PC-9 (cell line): ENCODE measurements at regions not wholly inside any gene's neighbourhood (a gene's known extent, or its start where the extent isn't known, plus 50 kb on each side); places are given as distances from the start of the nearest gene placed in this dataset.

ENCODE experiments used
- BruUV-seq: library from RNA; stranded (reverse); fragments of 400-500 nt; replicated peaks from 2 replicates; lab custom pipeline; 2021; lab: Mats Ljungman, UMichigan
- CTCF ChIA-PET: fragments of 300-600 bp; sonication (Branson Sonifier 250); formaldehyde crosslinking; loops from one replicate; lab custom pipeline; 2022; ENCODE audit warnings: antibody characterized with exemption; lab: Charles Lee
- POLR2A ChIA-PET: fragments of 300-600 bp; sonication (Branson Sonifier 250); formaldehyde crosslinking; loops from one replicate; lab custom pipeline; 2022; ENCODE audit warnings: antibody characterized with exemption; ENCODE audit not compliant: unreplicated experiment; lab: Charles Lee
- DNase-seq, 2 experiments: peaks; one replicate each; pipeline versions ENCODE4 v3.0.0 to v3.0.0-alpha.2; 2015 to 2022; ENCODE audit warnings: mixed read lengths in 1 of 2
- H2AFZ ChIP-seq: fragments of 200-600 bp; sonication (generic); 2 replicates; pipeline ENCODE4 v1.8.1; 2017; ENCODE audit warnings: antibody characterized with exemption
- H3F3A ChIP-seq: fragments of 200-600 bp; sonication (generic); 2 replicates; pipeline ENCODE4 v1.8.1; 2017; ENCODE audit warnings: antibody characterized with exemption, mild to moderate bottlenecking, low read depth; ENCODE audit not compliant: insufficient read depth
- H3K27ac ChIP-seq: fragments of 200-600 bp; sonication (generic); 2 replicates; pipeline ENCODE4 v1.6.1; 2016; ENCODE audit warnings: mixed run types
- H3K27me3 ChIP-seq: fragments of 200-600 bp; sonication (generic); 2 replicates; pipeline ENCODE4 v1.6.1; 2016; ENCODE audit warnings: low read depth, mixed run types; ENCODE audit not compliant: insufficient read depth
- H3K36me3 ChIP-seq: fragments of 200-600 bp; sonication (generic); 2 replicates; pipeline ENCODE4 v1.6.1; 2016; ENCODE audit warnings: low read depth, mixed run types
- H3K4me1 ChIP-seq: fragments of 200-600 bp; sonication (generic); replicated peaks from 2 replicates; pipeline ENCODE4 v1.6.1; 2016; ENCODE audit warnings: mixed run types; ENCODE audit not compliant: insufficient read depth
- H3K4me2 ChIP-seq: fragments of 200-600 bp; sonication (generic); 2 replicates; pipeline ENCODE4 v1.6.1; 2017; ENCODE audit warnings: mixed run types
- H3K4me3 ChIP-seq: fragments of 200-600 bp; sonication (generic); 2 replicates; pipeline ENCODE4 v1.6.1; 2016; ENCODE audit warnings: mixed run types
- H3K79me2 ChIP-seq: fragments of 200-600 bp; sonication (generic); 2 replicates; pipeline ENCODE4 v1.6.1; 2017; ENCODE audit warnings: low read depth, mixed run types
- H3K9me2 ChIP-seq: fragments of 200-600 bp; sonication (generic); 2 replicates; pipeline ENCODE4 v1.8.1; 2017; ENCODE audit warnings: mild to moderate bottlenecking; ENCODE audit not compliant: insufficient read depth
- H3K9me3 ChIP-seq: fragments of 200-600 bp; sonication (generic); 2 replicates; pipeline ENCODE4 v1.8.1; 2016; ENCODE audit warnings: low read depth; ENCODE audit not compliant: insufficient read depth
- H4K20me1 ChIP-seq: fragments of 200-600 bp; sonication (generic); 2 replicates; pipeline ENCODE4 v1.8.1; 2017; ENCODE audit not compliant: insufficient read depth
- CTCF ChIP-seq: fragments of 200-600 bp; sonication (generic); conservative IDR thresholded peaks from 2 replicates; pipeline ENCODE4 v1.6.1; 2017; ENCODE audit warnings: mixed run types, antibody characterized with exemption, mild to moderate bottlenecking, moderate library complexity
- EZH2 ChIP-seq: fragments of 200-600 bp; sonication (generic); IDR thresholded peaks from 2 replicates; pipeline ENCODE4 v1.8.0; 2017; ENCODE audit warnings: antibody characterized with exemption, low read depth
- intact Hi-C: fragments of 100-400 bp; cut with micrococcal nuclease; formaldehyde crosslinking; loops from one replicate; pipeline ENCODE4 v1.10.0; 2022; ENCODE audit not compliant: unreplicated experiment

GRCh38 chr20:36090223-36090622 is 64.3 kb upstream of the EPB41L1 start:
- Histone ChIP-seq H3K9me2 (no peaks in the 10 kb centered on the region), H3K36me3 (no peaks in the 10 kb centered on the region), H3F3A (peaks cover 55% of the 10 kb centered on the region), H3K9me3 (no peaks in the 10 kb centered on the region), H3K4me1 (peaks cover 57% of the 10 kb centered on the region), H3K27ac (no peak overlapping the region), H3K4me2 (no peak overlapping the region), H2AFZ (no peak overlapping the region), H3K27me3 (no peaks in the 10 kb centered on the region), H4K20me1 (no peaks in the 10 kb centered on the region), H3K79me2 (peaks cover 31% of the 10 kb centered on the region), H3K4me3 (no peak overlapping the region)
- POLR2A ChIA-PET, result no interaction called here
- no peak for DNase-seq
- CTCF ChIA-PET, result interaction anchor here (1.0 kb wide), 1 partner anchor 97 kb away, joined by 8 read pairs; no protein-coding TSS in a partner anchor
- intact Hi-C loops, result no loop called here
- TF ChIP-seq CTCF (no peak), EZH2 (no peak)
- BruUV-seq, result no TSS peak

- H3K9me2 ChIP-seq, result no peaks in the 10 kb centered on the region
- peak in 1 of 2 experiments; percentile 47 for DNase-seq
- H3K4me2 ChIP-seq, result peak overlapping the region; percentile 95
- no peaks in the 10 kb centered on the region for H3K9me3 ChIP-seq
- H4K20me1 ChIP-seq, result no peaks in the 10 kb centered on the region
- BruUV-seq, result TSS peak; percentile 77
- H3K27ac ChIP-seq, result no peak overlapping the region
- H3K4me3 ChIP-seq, result peak overlapping the region; percentile 95
- CTCF ChIA-PET, result interaction anchor here (0.9 to 1.0 kb wide), 2 partner anchors 99 kb away, joined by 6 to 8 read pairs; no protein-coding TSS in a partner anchor
- H3K36me3 ChIP-seq, result no peaks in the 10 kb centered on the region
- intact Hi-C loops, result loop anchor here (2.0 kb wide), 3 partner anchors 31 to 97 kb away; no protein-coding TSS in a partner anchor
- POLR2A ChIA-PET, result interaction anchor here (0.5 to 0.7 kb wide), 5 partner anchors 10 to 348 kb away, joined by 3 to 13 read pairs (median 6); partner anchors contain the start of gene PHF20
- peaks cover 58% of the 10 kb centered on the region for H3K4me1 ChIP-seq
- peak overlapping the region; percentile 81 for H2AFZ ChIP-seq
- H3K79me2 ChIP-seq, result peaks cover 45% of the 10 kb centered on the region
- no peaks in the 10 kb centered on the region for H3K27me3 ChIP-seq
- H3F3A ChIP-seq, result peaks cover 46% of the 10 kb centered on the region
- no peak for TF ChIP-seq CTCF
- TF ChIP-seq EZH2, result no peak
Observed at GRCh38 chr20:36091561-36092397, 62.8 kb upstream of the EPB41L1 start.

- CTCF ChIA-PET, result interaction anchor here (0.6 to 1.0 kb wide), 3 partner anchors 99 to 1976 kb away, joined by 3 to 6 read pairs (median 4); no protein-coding TSS in a partner anchor
Observed at GRCh38 chr20:36092398-36093024, 62.0 kb upstream of the EPB41L1 start.

More at GRCh38 chr20:36092398-36093024, 62.0 kb upstream of the EPB41L1 start:
- intact Hi-C loops, result loop anchor here (2.0 kb wide), 3 partner anchors 30 to 98 kb away; no protein-coding TSS in a partner anchor
- H3K27me3 ChIP-seq, result no peaks in the 10 kb centered on the region
- peak overlapping the region; percentile 95 for H3K4me3 ChIP-seq
- no peak overlapping the region for H3K27ac ChIP-seq
- TF ChIP-seq EZH2, result no peak
- no peak for TF ChIP-seq CTCF
- POLR2A ChIA-PET, result interaction anchor here (0.6 to 0.7 kb wide), 4 partner anchors 11 to 347 kb away, joined by 3 to 6 read pairs (median 4); partner anchors contain the start of gene PHF20
- no peaks in the 10 kb centered on the region for H3K9me3 ChIP-seq
- H2AFZ ChIP-seq, result peak overlapping the region; percentile 93
- H3F3A ChIP-seq, result peaks cover 47% of the 10 kb centered on the region
- peaks cover 58% of the 10 kb centered on the region for H3K4me1 ChIP-seq
- H3K4me2 ChIP-seq, result peak overlapping the region; percentile 95
- DNase-seq, result peak in 1 of 2 experiments; percentile 59
- peaks cover 50% of the 10 kb centered on the region for H3K79me2 ChIP-seq
- no peaks in the 10 kb centered on the region for H4K20me1 ChIP-seq
- H3K36me3 ChIP-seq, result no peaks in the 10 kb centered on the region
- BruUV-seq, result no TSS peak
- no peaks in the 10 kb centered on the region for H3K9me2 ChIP-seq
